PC-9 (cell line): ENCODE measurements at regions not wholly inside any gene's neighbourhood (a gene's known extent, or its start where the extent isn't known, plus 50 kb on each side); places are given as distances from the start of the nearest gene placed in this dataset.

Source experiments
- CTCF ChIP-seq: fragments of 200-600 bp; sonication (generic); conservative IDR thresholded peaks from 2 replicates; pipeline ENCODE4 v1.6.1; 2017; ENCODE audit warnings: mixed run types, antibody characterized with exemption, mild to moderate bottlenecking, moderate library complexity
- EZH2 ChIP-seq: fragments of 200-600 bp; sonication (generic); IDR thresholded peaks from 2 replicates; pipeline ENCODE4 v1.8.0; 2017; ENCODE audit warnings: antibody characterized with exemption, low read depth

- TF ChIP-seq CTCF (no peak), EZH2 (no peak)
These were observed 168.3 kb upstream of the SPRY2 start for GRCh38 chr13:80509264-80509663.
